Rectal smooth muscle tissue (tissue), 1 donor: ENCODE measurements at regions not wholly inside any gene's neighbourhood (a gene's known extent, or its start where the extent isn't known, plus 50 kb on each side); places are given as distances from the start of the nearest gene placed in this dataset.

ENCODE experiments used
- H3K27ac ChIP-seq: one replicate; pipeline ENCODE4 v1.7.0; 2013; ENCODE audit warnings: low read depth, low read length, inconsistent platforms
- H3K27me3 ChIP-seq: one replicate; pipeline ENCODE4 v1.7.0; 2013; ENCODE audit warnings: low read length; ENCODE audit not compliant: control insufficient read depth, insufficient read depth
- H3K36me3 ChIP-seq: one replicate; pipeline ENCODE4 v1.7.0; 2013; ENCODE audit warnings: low read length; ENCODE audit not compliant: control insufficient read depth, insufficient read depth
- H3K4me1 ChIP-seq: one replicate; pipeline ENCODE4 v1.7.0; 2013; ENCODE audit warnings: low read length; ENCODE audit not compliant: control insufficient read depth, insufficient read depth
- H3K4me3 ChIP-seq: one replicate; pipeline ENCODE4 v1.7.0; 2013; ENCODE audit warnings: low read length
- H3K9ac ChIP-seq: one replicate; pipeline ENCODE4 v1.7.0; 2013; ENCODE audit warnings: low read length

DNA sequence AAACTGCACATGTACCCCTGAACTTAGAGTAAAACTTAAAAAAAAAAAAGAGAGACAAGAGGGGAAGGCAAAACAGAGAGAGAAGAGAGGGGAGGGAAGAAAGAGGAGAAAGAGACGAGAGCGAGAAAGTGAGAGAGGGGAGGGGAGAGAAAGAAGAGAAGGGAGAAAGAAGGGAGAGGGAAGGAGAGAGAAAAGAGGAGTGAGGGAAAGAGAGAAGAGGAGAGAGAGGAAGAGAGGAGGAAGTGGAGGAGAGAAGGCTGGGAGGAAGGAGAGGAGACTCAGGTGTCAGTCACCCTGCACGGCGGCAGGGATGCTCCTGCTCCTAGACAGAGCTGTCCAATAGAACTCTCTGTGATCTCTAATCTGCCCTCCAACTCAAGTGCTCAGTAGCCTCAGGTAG, 248.3 kb downstream of the MIAT start:
- Histone ChIP-seq H3K4me1 (no peaks in the 10 kb centered on the region), H3K9ac (no peak overlapping the region), H3K27me3 (no peaks in the 10 kb centered on the region), H3K36me3 (no peaks in the 10 kb centered on the region), H3K27ac (no peak overlapping the region), H3K4me3 (no peak overlapping the region)

DNA sequence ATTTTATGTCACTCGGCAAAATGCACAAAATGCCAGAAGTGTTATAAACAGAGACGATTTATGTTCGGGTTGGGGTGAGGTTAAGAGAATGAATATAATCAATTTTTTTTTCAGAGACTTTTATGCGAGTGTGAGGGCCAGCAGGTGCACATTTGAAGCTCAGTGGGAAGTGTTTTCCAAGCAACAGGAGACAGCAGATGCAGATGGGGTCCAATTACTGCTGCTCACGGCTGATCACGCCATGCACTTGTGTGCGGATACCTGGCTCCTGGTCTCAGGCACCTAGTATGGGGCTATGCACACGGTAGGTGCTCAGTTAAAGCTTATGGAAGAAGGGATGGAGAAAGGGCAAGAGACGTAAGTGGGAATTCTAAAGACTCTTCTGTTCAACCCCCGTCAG, 249.1 kb downstream of the MIAT start:
- Histone ChIP-seq H3K4me1 (no peaks in the 10 kb centered on the region), H3K4me3 (no peak overlapping the region), H3K36me3 (no peaks in the 10 kb centered on the region), H3K27me3 (no peaks in the 10 kb centered on the region), H3K9ac (no peak overlapping the region), H3K27ac (no peak overlapping the region)

DNA sequence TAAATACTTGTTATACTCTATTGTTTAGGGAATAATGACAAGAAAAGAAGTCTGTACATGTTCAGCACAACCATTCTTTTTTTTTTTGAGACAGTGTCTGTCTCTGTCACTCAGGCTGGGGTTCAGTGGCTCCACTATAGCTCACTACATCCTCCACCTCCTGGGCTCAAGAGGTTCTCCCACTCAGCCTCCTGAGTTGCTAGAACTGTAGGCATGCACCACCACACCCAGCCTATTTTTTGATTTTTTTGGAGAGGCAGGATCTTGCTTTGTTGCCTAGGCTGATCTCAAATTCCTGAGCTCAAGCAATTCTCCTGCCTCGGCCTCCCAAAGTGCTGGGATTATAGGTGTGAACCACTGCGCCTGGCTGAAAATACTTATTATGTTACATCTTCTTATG, 250.0 kb downstream of the MIAT start:
- H3K27ac ChIP-seq = no peak overlapping the region
- H3K4me3 ChIP-seq = no peak overlapping the region
- no peaks in the 10 kb centered on the region for H3K27me3 ChIP-seq
- no peaks in the 10 kb centered on the region for H3K36me3 ChIP-seq
- no peaks in the 10 kb centered on the region for H3K4me1 ChIP-seq
- no peak overlapping the region for H3K9ac ChIP-seq

DNA sequence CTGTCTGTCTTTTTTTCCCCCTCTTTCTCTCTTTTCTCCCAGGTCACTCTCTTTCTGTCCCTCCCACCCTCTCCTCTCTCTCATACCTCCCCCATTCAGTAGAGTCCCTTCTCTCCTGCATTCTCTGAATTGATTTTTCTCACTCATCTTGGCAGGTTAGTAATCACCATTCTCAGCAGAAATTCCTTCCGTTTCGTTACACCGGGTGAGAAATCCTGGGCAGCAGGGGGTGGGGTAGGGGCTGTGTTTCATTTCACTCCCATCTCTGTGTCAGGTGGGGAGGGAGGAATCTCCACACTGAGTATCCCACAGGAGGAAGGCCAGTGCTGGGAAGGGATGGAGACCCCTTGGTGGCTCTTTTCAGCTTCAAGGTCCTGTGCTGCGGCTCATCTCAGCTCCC, 253.5 kb downstream of the MIAT start:
- peaks cover 3% of the 10 kb centered on the region for H3K27me3 ChIP-seq
- no peak overlapping the region for H3K9ac ChIP-seq
- no peaks in the 10 kb centered on the region for H3K36me3 ChIP-seq
- no peaks in the 10 kb centered on the region for H3K4me1 ChIP-seq
- no peak overlapping the region for H3K4me3 ChIP-seq
- H3K27ac ChIP-seq = no peak overlapping the region

DNA sequence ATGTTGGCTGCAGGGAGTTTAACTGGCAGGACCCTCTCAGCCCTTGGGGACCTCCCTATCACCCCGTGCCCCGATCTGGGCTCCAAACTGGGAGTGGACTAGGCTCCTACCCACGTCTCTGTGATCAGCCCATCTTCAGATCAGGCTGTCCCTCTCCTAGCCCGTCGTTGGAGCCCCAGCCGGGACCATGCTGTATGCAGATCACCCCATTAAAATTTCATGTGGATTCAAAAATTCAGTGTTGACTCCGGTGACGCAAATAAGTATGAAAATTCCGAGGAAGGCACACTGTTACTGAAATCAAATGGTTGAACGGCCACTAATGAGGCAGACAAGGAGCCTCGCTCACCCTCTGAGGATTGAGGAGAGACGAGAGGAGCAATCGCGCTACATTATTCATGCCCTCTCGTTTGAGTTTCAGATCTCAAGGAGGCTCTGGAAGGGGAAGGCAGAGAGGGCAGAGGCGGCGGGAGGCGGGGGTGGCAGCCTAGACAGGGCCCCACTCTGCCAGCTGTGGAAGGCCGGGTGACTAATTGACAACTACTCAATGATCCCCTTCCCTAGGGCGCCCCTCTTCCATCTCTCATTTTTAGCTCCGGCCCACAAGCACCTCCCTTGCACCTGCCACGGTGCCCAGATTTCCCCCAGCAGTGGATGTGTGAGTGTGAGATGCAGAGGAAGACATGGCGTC, 255.4 kb downstream of the MIAT start:
- Histone ChIP-seq H3K27ac (no peak overlapping the region), H3K27me3 (peaks cover 3% of the 10 kb centered on the region), H3K4me1 (no peaks in the 10 kb centered on the region), H3K4me3 (no peak overlapping the region), H3K36me3 (no peaks in the 10 kb centered on the region), H3K9ac (no peak overlapping the region)

DNA sequence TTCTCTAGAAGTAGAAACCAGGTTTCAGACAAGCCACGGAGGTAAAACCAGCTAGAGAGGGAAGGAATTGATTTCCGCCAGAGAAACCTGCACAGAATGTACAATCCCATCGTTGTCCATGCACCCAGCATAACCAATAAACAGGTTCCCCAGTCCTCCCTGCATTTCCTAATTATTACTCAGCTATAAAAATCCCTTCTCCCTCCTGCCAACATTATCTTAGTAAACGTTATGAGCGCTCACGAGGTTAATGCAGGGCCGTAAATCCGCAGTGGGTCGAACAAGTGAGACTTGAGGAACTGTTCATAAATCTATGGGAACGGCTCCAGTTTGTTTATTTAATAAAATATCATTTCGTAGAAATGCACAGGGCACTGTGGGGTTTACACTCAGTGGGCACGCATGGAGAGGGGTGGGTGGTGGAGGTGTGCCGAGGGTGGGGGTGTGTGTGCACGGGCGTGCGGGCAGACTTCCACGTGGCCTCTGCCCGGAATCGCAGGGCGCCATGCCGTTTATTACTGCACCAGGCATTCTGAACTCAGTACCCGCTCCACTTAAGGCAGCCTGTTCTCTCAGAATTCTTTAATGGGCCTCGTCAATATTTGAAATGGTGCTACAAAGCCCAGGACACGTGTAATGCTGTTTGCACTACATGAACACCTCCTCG, 257.3 kb downstream of the MIAT start:
- H3K9ac ChIP-seq = no peak overlapping the region
- no peak overlapping the region for H3K27ac ChIP-seq
- peaks cover 3% of the 10 kb centered on the region for H3K27me3 ChIP-seq
- no peak overlapping the region for H3K4me3 ChIP-seq
- no peaks in the 10 kb centered on the region for H3K36me3 ChIP-seq
- H3K4me1 ChIP-seq = no peaks in the 10 kb centered on the region

DNA sequence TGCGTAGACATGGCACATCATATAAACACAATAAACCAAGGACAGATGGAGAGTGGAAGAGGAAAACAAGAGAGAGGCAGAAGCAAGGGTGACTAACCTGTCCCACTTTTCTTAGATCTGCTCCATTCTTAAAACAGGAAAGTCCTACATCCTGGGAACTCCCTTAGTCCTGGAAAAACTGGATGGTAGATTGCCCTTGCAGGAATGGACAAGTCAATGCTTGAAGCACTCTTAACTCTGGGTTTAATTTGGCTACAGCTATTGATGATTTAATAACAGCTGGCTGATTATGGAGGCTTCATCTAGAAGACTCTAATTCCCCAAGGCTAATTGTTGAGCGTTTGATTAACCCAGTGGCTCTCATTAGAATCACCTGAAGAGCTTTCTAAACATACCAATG, 258.8 kb downstream of the MIAT start:
- peaks cover 3% of the 10 kb centered on the region for H3K27me3 ChIP-seq
- no peaks in the 10 kb centered on the region for H3K36me3 ChIP-seq
- H3K27ac ChIP-seq = no peak overlapping the region
- no peak overlapping the region for H3K4me3 ChIP-seq
- no peaks in the 10 kb centered on the region for H3K4me1 ChIP-seq
- H3K9ac ChIP-seq = no peak overlapping the region

DNA sequence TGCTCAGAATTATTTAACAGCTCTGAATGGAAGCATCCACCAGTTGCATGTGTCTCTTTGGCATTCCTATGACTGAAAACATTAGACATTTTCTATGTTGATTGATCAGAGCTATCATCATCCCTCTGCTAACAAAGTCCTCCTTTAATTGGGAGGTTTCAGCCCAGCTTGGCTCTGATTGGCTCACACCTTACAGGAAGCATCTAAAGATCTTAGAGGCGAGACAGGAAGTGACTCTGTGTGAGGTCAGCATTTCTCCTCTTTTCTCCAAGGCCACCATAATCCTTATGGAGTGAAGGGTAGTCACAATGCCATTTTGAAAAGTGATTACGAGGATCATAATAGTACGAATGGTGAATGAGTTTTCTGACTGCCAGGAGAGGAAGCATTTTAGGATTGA, 260.8 kb downstream of the MIAT start:
- Histone ChIP-seq H3K4me3 (no peak overlapping the region), H3K27me3 (peaks cover under 1% of the 10 kb centered on the region), H3K9ac (no peak overlapping the region), H3K36me3 (no peaks in the 10 kb centered on the region), H3K27ac (no peak overlapping the region), H3K4me1 (no peaks in the 10 kb centered on the region)

DNA sequence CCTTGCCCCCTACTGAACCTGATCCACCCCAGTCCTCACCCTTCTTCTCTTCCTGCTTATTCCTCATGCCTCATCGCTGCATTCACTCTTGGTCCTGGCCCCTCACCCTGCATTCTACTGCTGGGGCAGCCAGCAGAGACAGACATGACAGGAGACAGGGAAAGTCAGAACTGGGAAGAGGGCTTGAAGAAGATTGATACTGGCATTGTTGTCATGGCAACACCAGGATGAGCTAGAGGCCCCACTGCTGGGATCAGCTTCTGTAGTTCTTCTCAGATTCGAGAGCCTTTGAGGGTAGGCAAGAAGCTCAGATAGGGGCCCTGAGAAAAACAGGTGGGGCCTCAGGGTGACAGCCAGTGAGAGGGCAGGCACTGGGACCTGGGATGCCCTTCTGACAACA, 264.3 kb downstream of the MIAT start:
- H3K27ac ChIP-seq = no peak overlapping the region
- no peak overlapping the region for H3K9ac ChIP-seq
- H3K4me3 ChIP-seq = no peak overlapping the region
- H3K27me3 ChIP-seq = no peaks in the 10 kb centered on the region
- no peaks in the 10 kb centered on the region for H3K36me3 ChIP-seq
- H3K4me1 ChIP-seq = no peaks in the 10 kb centered on the region

DNA sequence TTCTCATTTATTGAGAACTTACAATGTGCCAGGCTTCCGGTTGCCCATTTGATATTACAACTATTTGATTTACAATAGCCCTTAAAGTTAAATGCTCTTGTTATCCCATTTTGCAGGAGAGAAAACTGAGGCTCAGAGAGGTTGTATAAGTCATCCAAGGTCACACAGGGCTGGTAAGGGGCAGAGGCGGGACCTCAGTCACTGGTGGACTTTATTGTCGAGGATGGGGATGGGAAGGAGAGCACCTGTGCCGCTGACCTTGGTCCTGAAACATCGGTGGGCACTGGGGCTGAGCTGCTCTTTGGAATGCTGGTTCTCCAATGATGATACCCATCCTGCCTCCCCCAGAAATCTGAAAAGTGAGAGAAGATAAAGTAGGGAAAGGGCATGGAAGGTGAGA, 265.4 kb downstream of the MIAT start:
- H3K27me3 ChIP-seq = no peaks in the 10 kb centered on the region
- H3K36me3 ChIP-seq = no peaks in the 10 kb centered on the region
- H3K9ac ChIP-seq = no peak overlapping the region
- no peak overlapping the region for H3K27ac ChIP-seq
- H3K4me3 ChIP-seq = no peak overlapping the region
- H3K4me1 ChIP-seq = no peaks in the 10 kb centered on the region

DNA sequence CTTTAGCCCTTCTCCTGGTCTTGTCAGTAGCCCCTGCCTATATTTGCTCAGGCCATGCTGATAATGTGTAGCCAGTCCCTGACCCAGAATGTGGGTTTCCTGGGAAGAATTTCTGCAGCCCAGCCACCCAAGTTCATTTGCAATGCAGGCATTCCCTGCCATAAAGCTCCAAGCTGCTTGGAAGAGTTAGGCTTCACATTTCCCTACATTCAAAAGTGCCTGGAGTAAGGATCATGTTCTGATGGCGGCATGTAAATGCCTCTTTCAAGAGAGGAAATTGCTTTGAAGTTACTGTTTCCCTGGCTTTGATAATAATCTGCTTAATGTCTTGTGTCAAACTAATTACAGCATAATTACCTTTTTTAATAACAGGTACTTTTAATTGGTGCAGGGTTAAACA, 266.1 kb downstream of the MIAT start:
- no peak overlapping the region for H3K9ac ChIP-seq
- H3K4me1 ChIP-seq = no peaks in the 10 kb centered on the region
- H3K4me3 ChIP-seq = no peak overlapping the region
- no peaks in the 10 kb centered on the region for H3K27me3 ChIP-seq
- H3K36me3 ChIP-seq = no peaks in the 10 kb centered on the region
- no peak overlapping the region for H3K27ac ChIP-seq

DNA sequence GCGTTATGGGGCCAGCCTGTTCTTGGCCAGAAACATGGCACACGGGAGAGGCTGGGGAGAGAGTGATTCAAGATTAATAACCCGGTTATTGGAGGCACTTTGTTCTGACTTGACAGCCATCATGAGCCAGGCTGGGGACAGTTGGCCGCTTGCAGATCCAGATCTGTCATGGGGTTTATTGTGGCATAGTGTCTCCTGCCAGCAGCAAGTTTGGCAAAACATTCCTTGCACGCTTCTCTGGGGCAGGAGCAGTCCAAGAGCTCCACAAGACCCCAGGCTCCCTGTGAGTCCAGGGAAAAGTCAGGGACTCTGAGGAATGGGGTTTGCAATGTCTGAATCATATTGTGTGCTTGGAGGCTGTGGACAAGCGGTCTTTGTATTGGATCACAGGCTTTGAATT, 270.4 kb downstream of the MIAT start:
- Histone ChIP-seq H3K4me3 (no peak overlapping the region), H3K9ac (no peak overlapping the region), H3K36me3 (no peaks in the 10 kb centered on the region), H3K4me1 (no peaks in the 10 kb centered on the region), H3K27me3 (no peaks in the 10 kb centered on the region), H3K27ac (no peak overlapping the region)

DNA sequence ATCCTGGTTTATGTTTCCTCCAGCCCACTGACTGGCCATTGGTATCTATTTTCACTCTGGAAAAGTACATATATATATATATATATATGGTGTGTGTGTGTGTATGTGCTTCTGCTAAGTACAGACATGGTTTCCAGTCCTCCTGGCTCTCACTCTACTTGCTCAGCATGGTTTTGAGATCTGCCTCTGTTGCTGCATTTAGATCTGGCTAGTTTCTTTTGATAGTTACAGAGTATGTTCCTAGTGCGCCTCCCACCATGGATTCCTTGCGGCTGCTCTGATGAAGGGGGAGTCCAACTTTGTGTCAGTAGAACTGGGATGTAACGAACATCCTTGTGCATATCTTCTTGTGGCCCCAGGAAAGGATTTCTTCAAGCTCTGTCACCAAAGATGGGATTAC, 274.1 kb downstream of the MIAT start:
- Histone ChIP-seq H3K4me1 (no peaks in the 10 kb centered on the region), H3K36me3 (no peaks in the 10 kb centered on the region), H3K27me3 (no peaks in the 10 kb centered on the region), H3K9ac (no peak overlapping the region), H3K4me3 (no peak overlapping the region), H3K27ac (no peak overlapping the region)
